ENCODE measurements at regions not wholly inside any gene's neighbourhood (a gene's known extent, or its start where the extent isn't known, plus 50 kb on each side); places are given as distances from the start of the nearest gene placed in this dataset.
A peak's percentile ranks its signal among the peaks of the same experiment; 100 is the strongest.

GRCh38 chrX:69110116-69110530 is 55.1 kb downstream of the PJA1 start:
- no peak overlapping the region for H3K4me3 ChIP-seq

DNA sequence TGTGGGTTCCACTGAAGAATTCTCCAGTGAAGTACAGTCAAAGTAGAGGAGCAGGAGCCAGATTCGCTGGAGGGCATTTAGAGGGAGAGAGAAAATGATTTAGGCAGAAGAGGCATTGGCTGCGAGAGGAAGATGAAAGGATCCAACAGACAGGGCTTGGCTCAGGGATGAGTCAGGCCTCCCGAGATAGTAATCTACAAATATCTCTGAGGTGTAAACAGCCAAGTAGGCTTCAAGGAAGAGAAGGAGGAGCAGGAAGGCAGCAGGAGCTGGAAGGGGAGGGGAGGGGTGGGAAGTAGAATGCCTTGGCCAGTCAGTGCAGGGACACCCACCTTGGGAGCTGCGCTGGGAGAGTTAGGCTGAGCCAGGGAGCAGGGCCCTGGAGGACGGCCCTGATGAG is 55.5 kb downstream of the PJA1 start:
- Histone ChIP-seq H3K4me1 (replicated peaks) (peaks cover 21% of the 10 kb centered on the region), H3K27ac (no peak overlapping the region), H3K4me3 (no peak overlapping the region), H3K9me3 (replicated peaks) (no peaks in the 10 kb centered on the region), H3K27me3 (replicated peaks) (no peaks in the 10 kb centered on the region), H3K36me3 (no peaks in the 10 kb centered on the region)
- DNase-seq (ENCODE audit: low read depth in 1 of 2, low spot score in 2 of 2) = peak; percentile 72 to 75

More at GRCh38 chrX:69110116-69110530, 55.1 kb downstream of the PJA1 start:
- Histone ChIP-seq H3K36me3 (no peaks in the 10 kb centered on the region), H3K4me1 (replicated peaks) (peaks cover 21% of the 10 kb centered on the region), H3K27me3 (replicated peaks) (no peaks in the 10 kb centered on the region), H3K27ac (no peak overlapping the region), H3K9me3 (replicated peaks) (no peaks in the 10 kb centered on the region)
- peak; percentile 41 to 56 for DNase-seq (ENCODE audit: low read depth in 1 of 2, low spot score in 2 of 2)

- Histone ChIP-seq H3K27ac (no peak overlapping the region), H3K27me3 (replicated peaks) (no peaks in the 10 kb centered on the region), H3K9me3 (replicated peaks) (no peaks in the 10 kb centered on the region), H3K4me3 (no peak overlapping the region), H3K4me1 (replicated peaks) (peaks cover 21% of the 10 kb centered on the region), H3K36me3 (no peaks in the 10 kb centered on the region)
- DNase-seq (ENCODE audit: low read depth in 1 of 2, low spot score in 2 of 2) = no peak
Measured at GRCh38 chrX:69109036-69109663, 56.1 kb downstream of the PJA1 start.

DNA sequence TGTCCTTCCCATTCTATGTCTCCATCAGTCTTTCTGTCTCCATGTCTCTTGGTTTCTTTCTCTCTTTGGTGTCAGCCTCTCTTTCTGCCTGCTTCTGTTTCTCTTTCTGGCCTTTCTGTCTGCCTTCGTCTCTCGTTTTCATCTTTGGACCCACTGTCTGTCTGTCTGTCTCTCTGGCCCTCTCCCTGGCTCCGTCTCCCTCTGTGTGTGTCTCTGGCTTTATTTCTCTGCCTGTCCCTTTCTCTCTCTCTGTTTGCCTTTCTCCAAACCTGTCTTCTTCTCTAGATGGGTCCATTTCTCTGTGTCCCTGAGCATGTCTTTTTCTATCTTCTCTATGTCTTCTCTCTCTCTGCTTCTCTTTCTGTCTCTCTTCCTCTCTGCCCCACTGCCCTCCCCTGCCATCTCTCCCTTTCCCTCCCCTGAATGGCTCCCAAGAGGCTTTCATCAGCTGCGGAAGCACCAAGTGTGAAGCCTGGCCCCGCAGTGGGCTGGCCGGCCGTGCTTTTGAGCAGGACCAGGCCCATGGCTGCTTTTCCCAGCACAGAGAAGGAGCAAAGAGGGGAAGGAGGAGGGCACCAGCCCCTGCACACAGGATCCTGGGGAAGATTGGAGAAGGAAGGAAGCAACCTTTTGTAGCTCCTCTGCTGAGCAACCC is 57.4 kb downstream of the PJA1 start:
- peaks cover 21% of the 10 kb centered on the region for H3K4me1 ChIP-seq (replicated peaks)
- H3K9me3 ChIP-seq (replicated peaks) = no peaks in the 10 kb centered on the region
- DNase-seq (ENCODE audit: low read depth in 1 of 2, low spot score in 2 of 2) = no peak
- H3K27me3 ChIP-seq (replicated peaks) = no peaks in the 10 kb centered on the region
- no peak overlapping the region for H3K4me3 ChIP-seq
- H3K36me3 ChIP-seq = no peaks in the 10 kb centered on the region
- H3K27ac ChIP-seq = no peak overlapping the region

DNA sequence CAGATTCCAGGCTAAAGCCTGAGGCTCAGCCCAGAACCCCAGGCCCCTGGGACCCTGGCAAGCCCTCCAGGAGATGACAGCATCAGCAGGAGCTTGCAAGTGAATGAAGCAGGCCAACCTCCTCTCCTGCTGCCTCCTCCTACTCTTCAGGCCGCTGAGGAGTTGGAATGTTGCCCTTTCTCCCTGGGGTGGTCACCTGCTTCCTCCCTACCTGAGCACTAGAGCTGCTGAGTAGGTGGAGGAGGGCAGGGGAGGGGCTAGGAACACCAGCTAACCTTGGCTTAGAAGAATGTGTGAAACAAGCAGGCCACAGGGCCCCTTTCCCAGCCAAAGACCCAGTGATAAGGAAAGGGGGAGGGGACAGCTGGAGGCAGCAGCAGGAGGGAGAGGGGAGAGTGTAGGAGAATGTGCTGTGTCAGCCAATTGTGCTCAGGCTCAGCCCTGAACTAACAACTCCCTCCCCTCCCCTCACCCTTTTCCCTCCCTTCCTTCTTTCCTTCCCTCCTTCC is 58.0 kb downstream of the PJA1 start:
- Histone ChIP-seq H3K27me3 (replicated peaks) (no peaks in the 10 kb centered on the region), H3K27ac (no peak overlapping the region), H3K9me3 (replicated peaks) (no peaks in the 10 kb centered on the region), H3K4me3 (no peak overlapping the region), H3K4me1 (replicated peaks) (peaks cover 21% of the 10 kb centered on the region), H3K36me3 (no peaks in the 10 kb centered on the region)
- no peak for DNase-seq (ENCODE audit: low read depth in 1 of 2, low spot score in 2 of 2)

GRCh38 chrX:69104756-69105434 is 60.4 kb downstream of the PJA1 start:
- no peaks in the 10 kb centered on the region for H3K9me3 ChIP-seq (replicated peaks)
- peaks cover 7% of the 10 kb centered on the region for H3K4me1 ChIP-seq (replicated peaks)
- no peak overlapping the region for H3K4me3 ChIP-seq

DNA sequence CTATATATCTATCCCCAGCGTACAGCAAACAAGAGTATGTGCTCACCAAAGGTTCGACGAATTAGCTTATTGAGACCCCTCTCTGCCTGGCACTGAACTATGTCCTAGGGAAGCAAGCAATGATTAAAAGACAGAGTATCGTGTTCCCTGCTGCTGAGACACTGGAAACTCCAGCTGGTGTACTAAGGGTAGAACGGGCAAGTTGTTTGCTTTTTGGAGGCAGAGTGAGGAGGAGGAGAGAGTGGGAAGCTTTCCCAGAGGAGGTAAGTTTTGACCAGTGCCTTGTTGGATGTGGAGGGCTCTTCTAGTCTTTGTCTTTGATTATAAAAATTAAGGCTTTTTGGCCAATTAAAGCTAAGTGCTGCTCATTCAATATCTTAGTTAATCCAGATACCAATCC is 61.7 kb downstream of the PJA1 start:
- no peak for DNase-seq (ENCODE audit: low read depth in 1 of 2, low spot score in 2 of 2)
- no peaks in the 10 kb centered on the region for H3K36me3 ChIP-seq
- H3K27me3 ChIP-seq (replicated peaks) = no peaks in the 10 kb centered on the region
- no peaks in the 10 kb centered on the region for H3K9me3 ChIP-seq (replicated peaks)
- H3K4me3 ChIP-seq = no peak overlapping the region
- H3K4me1 ChIP-seq (replicated peaks) = no peaks in the 10 kb centered on the region; the same call in 1 of the 2 replicates
- H3K27ac ChIP-seq = no peak overlapping the region

More at GRCh38 chrX:69104756-69105434, 60.4 kb downstream of the PJA1 start:
- Histone ChIP-seq H3K36me3 (no peaks in the 10 kb centered on the region), H3K27me3 (replicated peaks) (no peaks in the 10 kb centered on the region), H3K27ac (no peak overlapping the region)
- DNase-seq (ENCODE audit: low read depth in 1 of 2, low spot score in 2 of 2) = no peak

- no peak for DNase-seq (ENCODE audit: low read depth in 1 of 2, low spot score in 2 of 2)
- Histone ChIP-seq H3K27ac (no peak overlapping the region), H3K4me1 (replicated peaks) (no peaks in the 10 kb centered on the region; the same call in 1 of the 2 replicates), H3K9me3 (replicated peaks) (no peaks in the 10 kb centered on the region), H3K27me3 (replicated peaks) (no peaks in the 10 kb centered on the region), H3K4me3 (no peak overlapping the region), H3K36me3 (no peaks in the 10 kb centered on the region)
Measured at GRCh38 chrX:69102612-69103194, 62.5 kb downstream of the PJA1 start.

DNA sequence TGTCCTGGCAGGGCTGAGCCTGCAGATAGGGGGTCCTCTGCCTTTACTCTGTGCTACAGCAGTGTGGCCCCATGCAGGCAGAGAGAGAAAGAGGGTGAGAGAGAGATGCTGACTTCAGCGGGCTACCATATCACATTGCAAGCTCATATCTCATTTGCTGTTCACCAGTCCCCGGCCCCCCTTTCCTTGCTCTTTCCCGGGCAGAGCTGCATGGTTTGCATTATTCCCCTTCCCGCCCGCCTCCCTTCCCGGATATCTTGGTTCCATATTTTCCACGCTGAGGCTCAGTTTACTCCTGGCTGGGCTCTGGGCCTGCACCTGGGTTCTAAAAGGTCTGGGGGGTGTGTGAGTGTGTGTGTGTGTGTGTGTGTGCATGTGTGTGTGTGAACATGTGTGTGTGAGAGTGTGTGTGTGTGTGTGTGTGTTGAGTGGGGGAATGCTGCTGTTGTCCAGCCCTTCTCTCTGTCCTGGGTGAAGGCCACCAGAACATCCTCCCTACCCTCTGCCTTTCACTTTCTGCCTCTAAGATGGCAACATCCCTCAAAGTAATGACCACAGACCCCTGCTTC is 63.5 kb downstream of the PJA1 start:
- Histone ChIP-seq H3K4me1 (replicated peaks) (no peaks in the 10 kb centered on the region), H3K9me3 (replicated peaks) (no peaks in the 10 kb centered on the region), H3K36me3 (no peaks in the 10 kb centered on the region), H3K4me3 (no peak overlapping the region), H3K27me3 (replicated peaks) (no peaks in the 10 kb centered on the region), H3K27ac (no peak overlapping the region)
- no peak for DNase-seq (ENCODE audit: low read depth in 1 of 2, low spot score in 2 of 2)

GRCh38 chrX:69100478-69100877 is 64.8 kb downstream of the PJA1 start:
- no peaks in the 10 kb centered on the region for H3K27me3 ChIP-seq (replicated peaks)
- no peaks in the 10 kb centered on the region for H3K9me3 ChIP-seq (replicated peaks)
- H3K27ac ChIP-seq = no peak overlapping the region
- no peaks in the 10 kb centered on the region for H3K4me1 ChIP-seq (replicated peaks)
- no peak overlapping the region for H3K4me3 ChIP-seq
- no peak for DNase-seq (ENCODE audit: low read depth in 1 of 2, low spot score in 2 of 2)
- no peaks in the 10 kb centered on the region for H3K36me3 ChIP-seq

GRCh38 chrX:69097451-69098236 is 67.6 kb downstream of the PJA1 start:
- H3K36me3 ChIP-seq = no peaks in the 10 kb centered on the region
- no peak overlapping the region for H3K4me3 ChIP-seq
- no peaks in the 10 kb centered on the region for H3K4me1 ChIP-seq (replicated peaks)
- no peaks in the 10 kb centered on the region for H3K27me3 ChIP-seq (replicated peaks)
- no peak overlapping the region for H3K27ac ChIP-seq
- no peak for DNase-seq (ENCODE audit: low read depth in 1 of 2, low spot score in 2 of 2)
- no peaks in the 10 kb centered on the region for H3K9me3 ChIP-seq (replicated peaks)

- DNase-seq (ENCODE audit: low read depth in 1 of 2, low spot score in 2 of 2) = no peak
- no peak overlapping the region for H3K4me3 ChIP-seq
- H3K4me1 ChIP-seq (replicated peaks) = no peaks in the 10 kb centered on the region
- no peaks in the 10 kb centered on the region for H3K36me3 ChIP-seq
- no peaks in the 10 kb centered on the region for H3K27me3 ChIP-seq (replicated peaks)
- no peak overlapping the region for H3K27ac ChIP-seq
- H3K9me3 ChIP-seq (replicated peaks) = no peaks in the 10 kb centered on the region
Measured at GRCh38 chrX:69096963-69097362, 68.3 kb downstream of the PJA1 start.

Measured in SJSA1 (cell line).